ENCODE measurements at regions not wholly inside any gene's neighbourhood (a gene's known extent, or its start where the extent isn't known, plus 50 kb on each side); places are given as distances from the start of the nearest gene placed in this dataset.

DNA sequence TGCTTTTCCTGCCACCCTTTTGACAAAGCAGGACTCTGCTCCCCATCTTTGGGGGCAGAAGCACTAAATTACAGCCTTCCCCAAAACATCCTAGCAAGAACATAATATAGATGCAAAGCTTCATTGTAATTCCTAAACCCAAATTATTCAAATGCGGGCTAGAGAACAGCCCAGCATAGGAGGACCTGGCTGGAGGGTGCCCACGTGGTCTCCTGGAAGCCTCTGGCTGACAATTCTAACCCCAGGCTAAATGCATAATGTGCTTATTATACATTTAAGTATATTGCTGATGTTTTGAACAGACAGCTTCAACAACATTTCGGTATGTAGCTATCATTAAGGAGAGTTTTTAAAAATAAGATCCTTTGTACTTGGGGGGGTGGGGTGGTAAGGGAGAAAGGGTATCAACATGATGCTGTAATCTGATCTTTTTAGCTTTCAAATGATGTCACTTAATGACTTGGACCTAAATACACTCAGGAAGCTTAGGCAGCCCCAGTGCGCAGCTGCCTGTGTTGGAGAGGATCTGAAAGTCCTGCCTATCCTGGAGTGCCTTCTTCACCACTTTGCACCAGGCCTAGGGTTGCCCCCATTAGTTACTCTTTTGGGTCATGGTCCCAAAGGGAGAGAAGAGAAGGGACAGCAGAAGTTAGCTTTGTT is 57.2 kb upstream of the USP3 start:
- TF ChIP-seq FOXM1 (IDR thresholded peaks at IDR 0.05; ENCODE audit: borderline replicate concordance) (no peak), BHLHE40 (IDR thresholded peaks at IDR 0.05; ENCODE audit: borderline replicate concordance) (no peak), CTBP1 (IDR thresholded peaks at IDR 0.05; ENCODE audit: borderline replicate concordance) (no peak), ZNF384 (IDR thresholded peaks at IDR 0.05) (no peak), SP1 (IDR thresholded peaks at IDR 0.05) (no peak), L3MBTL2 (conservative IDR thresholded peaks at IDR 0.05) (no peak), NFRKB (IDR thresholded peaks at IDR 0.05) (no peak), SUZ12 (IDR thresholded peaks at IDR 0.05) (no peak), TARDBP (IDR thresholded peaks at IDR 0.05) (no peak), FOXA1 (IDR thresholded peaks at IDR 0.05) (no peak), HDGF (IDR thresholded peaks at IDR 0.05; ENCODE audit: borderline replicate concordance) (no peak), FOXK2 (IDR thresholded peaks at IDR 0.05) (no peak), ELF4 (IDR thresholded peaks at IDR 0.05) (no peak)
- TF ChIP-seq, protein P1, sequence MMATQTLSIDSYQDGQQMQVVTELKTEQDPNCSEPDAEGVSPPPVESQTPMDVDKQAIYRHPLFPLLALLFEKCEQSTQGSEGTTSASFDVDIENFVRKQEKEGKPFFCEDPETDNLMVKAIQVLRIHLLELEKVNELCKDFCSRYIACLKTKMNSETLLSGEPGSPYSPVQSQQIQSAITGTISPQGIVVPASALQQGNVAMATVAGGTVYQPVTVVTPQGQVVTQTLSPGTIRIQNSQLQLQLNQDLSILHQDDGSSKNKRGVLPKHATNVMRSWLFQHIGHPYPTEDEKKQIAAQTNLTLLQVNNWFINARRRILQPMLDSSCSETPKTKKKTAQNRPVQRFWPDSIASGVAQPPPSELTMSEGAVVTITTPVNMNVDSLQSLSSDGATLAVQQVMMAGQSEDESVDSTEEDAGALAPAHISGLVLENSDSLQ (IDR thresholded peaks at IDR 0.05), result no peak

Measured in HEK293T (cell line).